ENCODE measurements at regions not wholly inside any gene's neighbourhood (a gene's known extent, or its start where the extent isn't known, plus 50 kb on each side); places are given as distances from the start of the nearest gene placed in this dataset.

DNA sequence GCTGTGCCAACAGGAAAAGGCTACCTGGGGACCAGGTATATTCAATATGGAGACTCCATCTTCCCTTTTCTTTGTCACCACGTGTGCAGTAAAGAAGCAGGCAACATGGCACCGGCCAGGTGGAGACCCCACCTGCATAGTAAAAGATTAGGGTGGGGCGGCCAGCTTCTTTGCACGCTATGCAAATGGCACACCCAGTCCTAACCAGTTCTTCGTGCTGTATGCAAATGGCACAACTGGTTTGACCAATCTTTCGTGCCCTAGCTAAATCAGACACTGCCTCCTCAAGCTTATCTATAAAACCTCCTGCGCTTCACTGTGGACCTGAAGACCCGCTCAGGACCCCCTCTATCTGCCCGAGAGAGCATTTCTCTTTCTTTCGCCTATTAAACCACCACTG lies 88.8 kb upstream of the EZR start:
- TF ChIP-seq, protein P1, sequence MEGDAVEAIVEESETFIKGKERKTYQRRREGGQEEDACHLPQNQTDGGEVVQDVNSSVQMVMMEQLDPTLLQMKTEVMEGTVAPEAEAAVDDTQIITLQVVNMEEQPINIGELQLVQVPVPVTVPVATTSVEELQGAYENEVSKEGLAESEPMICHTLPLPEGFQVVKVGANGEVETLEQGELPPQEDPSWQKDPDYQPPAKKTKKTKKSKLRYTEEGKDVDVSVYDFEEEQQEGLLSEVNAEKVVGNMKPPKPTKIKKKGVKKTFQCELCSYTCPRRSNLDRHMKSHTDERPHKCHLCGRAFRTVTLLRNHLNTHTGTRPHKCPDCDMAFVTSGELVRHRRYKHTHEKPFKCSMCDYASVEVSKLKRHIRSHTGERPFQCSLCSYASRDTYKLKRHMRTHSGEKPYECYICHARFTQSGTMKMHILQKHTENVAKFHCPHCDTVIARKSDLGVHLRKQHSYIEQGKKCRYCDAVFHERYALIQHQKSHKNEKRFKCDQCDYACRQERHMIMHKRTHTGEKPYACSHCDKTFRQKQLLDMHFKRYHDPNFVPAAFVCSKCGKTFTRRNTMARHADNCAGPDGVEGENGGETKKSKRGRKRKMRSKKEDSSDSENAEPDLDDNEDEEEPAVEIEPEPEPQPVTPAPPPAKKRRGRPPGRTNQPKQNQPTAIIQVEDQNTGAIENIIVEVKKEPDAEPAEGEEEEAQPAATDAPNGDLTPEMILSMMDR (IDR thresholded peaks at IDR 0.05), result no peak
- TF ChIP-seq POLR2A (IDR thresholded peaks at IDR 0.05), result no peak
